ENCODE measurements at regions not wholly inside any gene's neighbourhood (a gene's known extent, or its start where the extent isn't known, plus 50 kb on each side); places are given as distances from the start of the nearest gene placed in this dataset.

DNA sequence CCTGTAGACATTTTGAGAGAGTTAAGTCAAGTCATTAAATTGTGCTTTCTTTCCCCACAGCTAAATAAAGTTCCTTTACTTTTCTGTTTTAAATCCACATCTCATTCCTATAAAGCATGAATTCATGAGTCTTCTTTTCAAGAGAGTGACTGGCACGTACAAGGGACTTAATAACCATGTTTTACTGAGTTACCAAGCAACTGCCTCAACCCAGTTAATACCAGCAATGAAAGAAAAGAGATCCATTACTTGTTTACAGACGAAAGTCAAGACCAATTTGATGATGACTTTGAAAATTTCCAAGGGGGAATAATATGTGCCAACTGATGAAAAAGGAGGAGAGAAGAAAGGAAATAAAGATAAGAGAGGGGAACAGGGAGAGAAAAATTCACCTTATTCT lies 1082.5 kb upstream of the GYPC start:
- TF ChIP-seq, protein P1, sequence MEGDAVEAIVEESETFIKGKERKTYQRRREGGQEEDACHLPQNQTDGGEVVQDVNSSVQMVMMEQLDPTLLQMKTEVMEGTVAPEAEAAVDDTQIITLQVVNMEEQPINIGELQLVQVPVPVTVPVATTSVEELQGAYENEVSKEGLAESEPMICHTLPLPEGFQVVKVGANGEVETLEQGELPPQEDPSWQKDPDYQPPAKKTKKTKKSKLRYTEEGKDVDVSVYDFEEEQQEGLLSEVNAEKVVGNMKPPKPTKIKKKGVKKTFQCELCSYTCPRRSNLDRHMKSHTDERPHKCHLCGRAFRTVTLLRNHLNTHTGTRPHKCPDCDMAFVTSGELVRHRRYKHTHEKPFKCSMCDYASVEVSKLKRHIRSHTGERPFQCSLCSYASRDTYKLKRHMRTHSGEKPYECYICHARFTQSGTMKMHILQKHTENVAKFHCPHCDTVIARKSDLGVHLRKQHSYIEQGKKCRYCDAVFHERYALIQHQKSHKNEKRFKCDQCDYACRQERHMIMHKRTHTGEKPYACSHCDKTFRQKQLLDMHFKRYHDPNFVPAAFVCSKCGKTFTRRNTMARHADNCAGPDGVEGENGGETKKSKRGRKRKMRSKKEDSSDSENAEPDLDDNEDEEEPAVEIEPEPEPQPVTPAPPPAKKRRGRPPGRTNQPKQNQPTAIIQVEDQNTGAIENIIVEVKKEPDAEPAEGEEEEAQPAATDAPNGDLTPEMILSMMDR (IDR thresholded peaks at IDR 0.05): no peak
- no peak for TF ChIP-seq POLR2A (IDR thresholded peaks at IDR 0.05)
